ENCODE measurements at regions not wholly inside any gene's neighbourhood (a gene's known extent, or its start where the extent isn't known, plus 50 kb on each side); places are given as distances from the start of the nearest gene placed in this dataset.

GRCh38 chr10:88097536-88097935 is 234.1 kb downstream of the PTEN start:
- peak overlapping the region; percentile 17 to 63 (median 38) for H3K27ac ChIP-seq
- H3K9me3 ChIP-seq, result no peaks in the 10 kb centered on the region
- no peaks in the 10 kb centered on the region for H3K36me3 ChIP-seq
- peaks cover 0 to 6% (median 0%) of the 10 kb centered on the region in 4 donors for H3K4me1 ChIP-seq
- no peaks in the 10 kb centered on the region for H3K27me3 ChIP-seq
- TF ChIP-seq CTCF (IDR thresholded peaks at IDR 0.05), result no peak
- no peak for TF ChIP-seq EP300 (IDR thresholded peaks at IDR 0.05)
- TF ChIP-seq POLR2A (IDR thresholded peaks at IDR 0.05), result no peak
- TF ChIP-seq POLR2AphosphoS5 (IDR thresholded peaks at IDR 0.05), result no peak
- DNase-seq (no peak), ATAC-seq (ENCODE audit: low FRiP score in 2 of 2) (no peak)
- H3K4me3 ChIP-seq, result no peak overlapping the region

- no peaks in the 10 kb centered on the region for H3K9me3 ChIP-seq
- DNase-seq (no peak), ATAC-seq (ENCODE audit: low FRiP score in 2 of 2) (no peak)
- H3K27ac ChIP-seq, result no peak overlapping the region
- H3K36me3 ChIP-seq, result no peaks in the 10 kb centered on the region
- TF ChIP-seq EP300 (IDR thresholded peaks at IDR 0.05), result no peak
- no peak for TF ChIP-seq CTCF (IDR thresholded peaks at IDR 0.05)
- TF ChIP-seq POLR2AphosphoS5 (IDR thresholded peaks at IDR 0.05), result no peak
- no peak for TF ChIP-seq POLR2A (IDR thresholded peaks at IDR 0.05)
- H3K4me3 ChIP-seq, result no peak overlapping the region
- H3K27me3 ChIP-seq, result no peaks in the 10 kb centered on the region
- H3K4me1 ChIP-seq, result peaks cover 0 to 6% (median 0%) of the 10 kb centered on the region in 4 donors
Measured at GRCh38 chr10:88100281-88100680, 236.9 kb downstream of the PTEN start.

- H3K4me1 ChIP-seq, result peaks cover 0 to 6% (median 0%) of the 10 kb centered on the region in 4 donors
- WGBS, 2 donors, result 95 to 97% methylated on average over 2 of the region's 2 CpGs
Measured at GRCh38 chr10:88101666-88102065, 238.2 kb downstream of the PTEN start.

GRCh38 chr10:88103576-88103975 is 240.2 kb downstream of the PTEN start:
- peak overlapping the region in 1 of 4 donors; percentile 60 for H3K27ac ChIP-seq
- H3K36me3 ChIP-seq, result no peaks in the 10 kb centered on the region
- no peak overlapping the region for H3K4me3 ChIP-seq
- no peak for ATAC-seq (ENCODE audit: low FRiP score in 2 of 2)
- H3K9me3 ChIP-seq, result no peaks in the 10 kb centered on the region
- TF ChIP-seq POLR2AphosphoS5 (IDR thresholded peaks at IDR 0.05), result no peak
- TF ChIP-seq CTCF (IDR thresholded peaks at IDR 0.05), result no peak
- no peak for TF ChIP-seq EP300 (IDR thresholded peaks at IDR 0.05)
- TF ChIP-seq POLR2A (IDR thresholded peaks at IDR 0.05), result no peak
- no peaks in the 10 kb centered on the region for H3K4me1 ChIP-seq
- DNase-seq, result no peak
- H3K27me3 ChIP-seq, result no peaks in the 10 kb centered on the region

More at GRCh38 chr10:88101666-88102065, 238.2 kb downstream of the PTEN start:
- Histone ChIP-seq H3K27me3 (no peaks in the 10 kb centered on the region), H3K36me3 (no peaks in the 10 kb centered on the region), H3K9me3 (no peaks in the 10 kb centered on the region), H3K4me3 (no peak overlapping the region), H3K27ac (no peak overlapping the region)
- no peak for TF ChIP-seq EP300 (IDR thresholded peaks at IDR 0.05)
- TF ChIP-seq POLR2A (IDR thresholded peaks at IDR 0.05), result no peak
- ATAC-seq (ENCODE audit: low FRiP score in 2 of 2) (no peak), DNase-seq (no peak)

- Histone ChIP-seq H3K4me1 (no peaks in the 10 kb centered on the region), H3K4me3 (no peak overlapping the region), H3K27ac (peak overlapping the region in 1 of 4 donors; percentile 60), H3K36me3 (no peaks in the 10 kb centered on the region), H3K9me3 (no peaks in the 10 kb centered on the region), H3K27me3 (no peaks in the 10 kb centered on the region)
- DNase-seq, result no peak
- no peak for TF ChIP-seq CTCF (IDR thresholded peaks at IDR 0.05)
- TF ChIP-seq POLR2A (IDR thresholded peaks at IDR 0.05), result no peak
- TF ChIP-seq POLR2AphosphoS5 (IDR thresholded peaks at IDR 0.05), result no peak
- TF ChIP-seq EP300 (IDR thresholded peaks at IDR 0.05), result no peak
- no peak for ATAC-seq (ENCODE audit: low FRiP score in 2 of 2)
- 70 to 71% methylated on average over 2 of the region's 2 CpGs for WGBS, 2 donors
Measured at GRCh38 chr10:88104223-88104622, 240.8 kb downstream of the PTEN start.
